Body of pancreas (tissue), 4 donors: ENCODE measurements at regions not wholly inside any gene's neighbourhood (a gene's known extent, or its start where the extent isn't known, plus 50 kb on each side); places are given as distances from the start of the nearest gene placed in this dataset.

Source experiments
- POLR2A ChIP-seq, 3 donors: fragments of 450-650 bp; IDR thresholded peaks; one replicate each; pipeline ENCODE4 v1.6.1; 2016; ENCODE audit warnings: antibody characterized with exemption in 3 of 3, mild to moderate bottlenecking in 2 of 3
- TF ChIP-seq, protein P1 (sequence below), 7 experiments: fragments of 450-650 bp in 4 of 7; fragments of 200-600 bp in 3 of 7; sonication (generic) in 3 of 7; IDR thresholded peaks; one replicate each; pipeline ENCODE4 v1.5.1; 2016 to 2019; ENCODE audit warnings: antibody characterized with exemption in 7 of 7

DNA sequence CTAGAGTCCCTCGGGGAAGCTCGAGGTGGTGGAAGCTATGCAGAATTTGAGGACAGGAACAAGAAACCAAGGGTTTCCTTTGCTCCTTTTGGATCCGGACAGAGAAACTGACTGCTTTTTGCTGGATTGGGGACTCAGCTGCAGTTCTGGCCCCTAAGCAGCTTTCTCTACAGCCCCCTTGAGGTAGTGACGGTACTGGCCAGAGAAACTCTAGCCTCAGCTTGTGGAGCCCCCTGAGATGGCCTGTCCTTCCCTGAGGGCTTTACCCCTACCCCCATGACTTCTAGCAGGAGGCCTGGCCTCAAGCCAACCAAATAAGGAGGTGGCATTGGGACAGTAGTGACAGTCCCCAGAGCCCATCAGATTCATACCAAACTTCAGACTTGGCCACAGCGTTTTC is 118.1 kb downstream of the IRX5 start:
- TF ChIP-seq, protein P1, sequence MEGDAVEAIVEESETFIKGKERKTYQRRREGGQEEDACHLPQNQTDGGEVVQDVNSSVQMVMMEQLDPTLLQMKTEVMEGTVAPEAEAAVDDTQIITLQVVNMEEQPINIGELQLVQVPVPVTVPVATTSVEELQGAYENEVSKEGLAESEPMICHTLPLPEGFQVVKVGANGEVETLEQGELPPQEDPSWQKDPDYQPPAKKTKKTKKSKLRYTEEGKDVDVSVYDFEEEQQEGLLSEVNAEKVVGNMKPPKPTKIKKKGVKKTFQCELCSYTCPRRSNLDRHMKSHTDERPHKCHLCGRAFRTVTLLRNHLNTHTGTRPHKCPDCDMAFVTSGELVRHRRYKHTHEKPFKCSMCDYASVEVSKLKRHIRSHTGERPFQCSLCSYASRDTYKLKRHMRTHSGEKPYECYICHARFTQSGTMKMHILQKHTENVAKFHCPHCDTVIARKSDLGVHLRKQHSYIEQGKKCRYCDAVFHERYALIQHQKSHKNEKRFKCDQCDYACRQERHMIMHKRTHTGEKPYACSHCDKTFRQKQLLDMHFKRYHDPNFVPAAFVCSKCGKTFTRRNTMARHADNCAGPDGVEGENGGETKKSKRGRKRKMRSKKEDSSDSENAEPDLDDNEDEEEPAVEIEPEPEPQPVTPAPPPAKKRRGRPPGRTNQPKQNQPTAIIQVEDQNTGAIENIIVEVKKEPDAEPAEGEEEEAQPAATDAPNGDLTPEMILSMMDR (IDR thresholded peaks at IDR 0.05) = no peak
- TF ChIP-seq POLR2A (IDR thresholded peaks at IDR 0.05) = no peak
